ENCODE measurements at regions not wholly inside any gene's neighbourhood (a gene's known extent, or its start where the extent isn't known, plus 50 kb on each side); places are given as distances from the start of the nearest gene placed in this dataset.

DNA sequence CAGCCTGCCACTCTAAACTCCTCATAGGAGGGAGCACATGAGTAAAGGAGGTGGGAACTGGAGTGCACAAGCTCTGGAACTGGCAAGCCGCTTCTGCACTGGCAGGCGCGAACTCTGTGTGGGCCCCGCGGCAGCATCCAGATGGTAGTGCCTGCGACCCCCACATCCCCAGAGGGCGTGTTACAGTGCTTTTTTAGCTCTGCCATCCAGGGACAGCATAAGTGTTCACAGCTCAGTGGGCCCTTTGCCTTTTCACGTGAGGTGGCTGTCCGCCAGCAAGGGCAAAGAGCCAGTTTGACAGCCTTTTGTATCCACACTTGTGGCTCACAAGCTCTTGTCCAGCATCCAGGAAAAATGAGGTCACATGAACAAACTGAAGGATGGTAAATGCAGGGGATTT lies 581.6 kb upstream of the DIAPH2 start:
- TF ChIP-seq, protein P1, sequence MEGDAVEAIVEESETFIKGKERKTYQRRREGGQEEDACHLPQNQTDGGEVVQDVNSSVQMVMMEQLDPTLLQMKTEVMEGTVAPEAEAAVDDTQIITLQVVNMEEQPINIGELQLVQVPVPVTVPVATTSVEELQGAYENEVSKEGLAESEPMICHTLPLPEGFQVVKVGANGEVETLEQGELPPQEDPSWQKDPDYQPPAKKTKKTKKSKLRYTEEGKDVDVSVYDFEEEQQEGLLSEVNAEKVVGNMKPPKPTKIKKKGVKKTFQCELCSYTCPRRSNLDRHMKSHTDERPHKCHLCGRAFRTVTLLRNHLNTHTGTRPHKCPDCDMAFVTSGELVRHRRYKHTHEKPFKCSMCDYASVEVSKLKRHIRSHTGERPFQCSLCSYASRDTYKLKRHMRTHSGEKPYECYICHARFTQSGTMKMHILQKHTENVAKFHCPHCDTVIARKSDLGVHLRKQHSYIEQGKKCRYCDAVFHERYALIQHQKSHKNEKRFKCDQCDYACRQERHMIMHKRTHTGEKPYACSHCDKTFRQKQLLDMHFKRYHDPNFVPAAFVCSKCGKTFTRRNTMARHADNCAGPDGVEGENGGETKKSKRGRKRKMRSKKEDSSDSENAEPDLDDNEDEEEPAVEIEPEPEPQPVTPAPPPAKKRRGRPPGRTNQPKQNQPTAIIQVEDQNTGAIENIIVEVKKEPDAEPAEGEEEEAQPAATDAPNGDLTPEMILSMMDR (conservative IDR thresholded peaks at IDR 0.05 in 1 of 2, IDR thresholded peaks at IDR 0.05 in 1 of 2; ENCODE audit: extremely low read depth in 1 of 2, insufficient read depth in 1 of 2, low read depth in 1 of 2, low read length in 2 of 2), result no peak
- no peak for TF ChIP-seq EZH2 (IDR thresholded peaks at IDR 0.05; ENCODE audit: borderline replicate concordance, low read length)
